ENCODE measurements at regions not wholly inside any gene's neighbourhood (a gene's known extent, or its start where the extent isn't known, plus 50 kb on each side); places are given as distances from the start of the nearest gene placed in this dataset.

- no peak for TF ChIP-seq CTCF (conservative IDR thresholded peaks at IDR 0.05 in 1 of 2, IDR thresholded peaks at IDR 0.05 in 1 of 2; ENCODE audit: low read depth in 1 of 2, low read length in 2 of 2)
- no peak for TF ChIP-seq EZH2 (IDR thresholded peaks at IDR 0.05; ENCODE audit: low read length, missing control alignments)
These were observed 95.4 kb upstream of the RNU6-1 start for GRCh38 chr15:67935244-67935643.

Data from fibroblast of lung (primary cell).